ENCODE measurements at regions not wholly inside any gene's neighbourhood (a gene's known extent, or its start where the extent isn't known, plus 50 kb on each side); places are given as distances from the start of the nearest gene placed in this dataset.

GRCh38 chr2:65788556-65788955, 356.2 kb upstream of the SPRED2 start:
- 84% methylated on average over 5 of the region's 5 CpGs for WGBS (ENCODE audit: insufficient coverage)
- H3K27me3 ChIP-seq (replicated peaks in 1 of 4; ENCODE audit: control extremely low read depth in 1 of 4, control insufficient read depth in 3 of 4, insufficient read depth in 4 of 4, low read length in 3 of 4), result no peaks in the 10 kb centered on the region
- DNase-seq (no peak), ATAC-seq (ENCODE audit: low read depth) (no peak)
- no peaks in the 10 kb centered on the region for H3K4me1 ChIP-seq (ENCODE audit: control insufficient read depth in 2 of 2, insufficient read depth in 2 of 2, low read length in 2 of 2)
- no peak overlapping the region for H3K27ac ChIP-seq (ENCODE audit: low read length in 2 of 2)
- CTCF ChIA-PET, result no interaction called here
- Mint-ChIP-seq H3K27me3 (peaks cover 15% of the 10 kb centered on the region), H3K27ac (no peak overlapping the region), H3K4me1 (no peaks in the 10 kb centered on the region), H3K9me3 (ENCODE audit: insufficient read depth) (no peaks in the 10 kb centered on the region), H3K4me3 (no peak overlapping the region)
- H4K20me1 ChIP-seq (ENCODE audit: control insufficient read depth, insufficient read depth, low read length, poor library complexity, severe bottlenecking), result no peaks in the 10 kb centered on the region
- H2AFZ ChIP-seq (ENCODE audit: insufficient read depth, low read depth, low read length, poor library complexity, severe bottlenecking), result no peak overlapping the region
- no peak overlapping the region for H3K4me2 ChIP-seq (replicated peaks; ENCODE audit: low read depth, low read length, poor library complexity, severe bottlenecking)
- H3K9ac ChIP-seq (ENCODE audit: low read length), result no peak overlapping the region
- no peak overlapping the region for H3K4me3 ChIP-seq (ENCODE audit: control extremely low read depth in 1 of 5, extremely low read depth in 1 of 5, insufficient read depth in 1 of 5, low read depth in 2 of 5, low read length in 4 of 5)
- H3K79me2 ChIP-seq (ENCODE audit: control insufficient read depth, insufficient read depth, low read length), result no peaks in the 10 kb centered on the region
- H3K9me3 ChIP-seq (ENCODE audit: control extremely low read depth in 1 of 3, control insufficient read depth in 2 of 3, insufficient read depth in 1 of 3, low read length in 2 of 3), result no peaks in the 10 kb centered on the region
- intact Hi-C loops (cut with micrococcal nuclease), result no loop called here
- no peak for TF ChIP-seq EZH2 (IDR thresholded peaks at IDR 0.05; ENCODE audit: borderline replicate concordance, insufficient read depth, low read depth, low read length, poor library complexity, severe bottlenecking)
- no peak for TF ChIP-seq CTCF (IDR thresholded peaks at IDR 0.05)
- H3K36me3 ChIP-seq (replicated peaks in 1 of 2; ENCODE audit: control extremely low read depth in 1 of 2, control insufficient read depth in 1 of 2, extremely low read depth in 1 of 2, insufficient read depth in 2 of 2, low read length in 1 of 2), result no peaks in the 10 kb centered on the region
- POLR2A ChIA-PET, result no interaction called here

GRCh38 chr2:65786765-65787164, 354.4 kb upstream of the SPRED2 start:
- POLR2A ChIA-PET, result no interaction called here
- H2AFZ ChIP-seq (ENCODE audit: insufficient read depth, low read depth, low read length, poor library complexity, severe bottlenecking), result no peak overlapping the region

More at GRCh38 chr2:65786765-65787164, 354.4 kb upstream of the SPRED2 start:
- DNase-seq, result no peak
- CTCF ChIA-PET, result no interaction called here
- H3K9ac ChIP-seq (ENCODE audit: low read length), result no peak overlapping the region
- Mint-ChIP-seq H3K4me1 (no peaks in the 10 kb centered on the region), H3K4me3 (no peak overlapping the region), H3K9me3 (ENCODE audit: insufficient read depth) (no peaks in the 10 kb centered on the region), H3K27me3 (peaks cover 22% of the 10 kb centered on the region), H3K27ac (no peak overlapping the region)
- no peak overlapping the region for H3K27ac ChIP-seq (ENCODE audit: low read length in 2 of 2)
- H3K79me2 ChIP-seq (ENCODE audit: control insufficient read depth, insufficient read depth, low read length), result no peaks in the 10 kb centered on the region
- TF ChIP-seq EZH2 (IDR thresholded peaks at IDR 0.05; ENCODE audit: borderline replicate concordance, insufficient read depth, low read depth, low read length, poor library complexity, severe bottlenecking), result no peak
- no peak overlapping the region for H3K4me3 ChIP-seq (ENCODE audit: control extremely low read depth in 1 of 5, extremely low read depth in 1 of 5, insufficient read depth in 1 of 5, low read depth in 2 of 5, low read length in 4 of 5)
- H3K4me2 ChIP-seq (replicated peaks; ENCODE audit: low read depth, low read length, poor library complexity, severe bottlenecking), result no peak overlapping the region
- ATAC-seq (ENCODE audit: low read depth), result no peak
- no peaks in the 10 kb centered on the region for H3K27me3 ChIP-seq (replicated peaks in 1 of 4; ENCODE audit: control extremely low read depth in 1 of 4, control insufficient read depth in 3 of 4, insufficient read depth in 4 of 4, low read length in 3 of 4)
- no peaks in the 10 kb centered on the region for H3K9me3 ChIP-seq (ENCODE audit: control extremely low read depth in 1 of 3, control insufficient read depth in 2 of 3, insufficient read depth in 1 of 3, low read length in 2 of 3)
- H4K20me1 ChIP-seq (ENCODE audit: control insufficient read depth, insufficient read depth, low read length, poor library complexity, severe bottlenecking), result no peaks in the 10 kb centered on the region
- intact Hi-C loops (cut with micrococcal nuclease), result no loop called here
- no peaks in the 10 kb centered on the region for H3K36me3 ChIP-seq (replicated peaks in 1 of 2; ENCODE audit: control extremely low read depth in 1 of 2, control insufficient read depth in 1 of 2, extremely low read depth in 1 of 2, insufficient read depth in 2 of 2, low read length in 1 of 2)
- H3K4me1 ChIP-seq (ENCODE audit: control insufficient read depth in 2 of 2, insufficient read depth in 2 of 2, low read length in 2 of 2), result no peaks in the 10 kb centered on the region
- WGBS (ENCODE audit: insufficient coverage), result no CpG with 5 or more reads among the region's 1 CpG

All from B cell (primary cell).